HCT116 (cell line): ENCODE measurements at regions not wholly inside any gene's neighbourhood (a gene's known extent, or its start where the extent isn't known, plus 50 kb on each side); places are given as distances from the start of the nearest gene placed in this dataset.

Source experiments
- ATAC-seq: fragments of 200-7000 bp; cut with Tn5 transposase; 2 replicates; pipeline ENCODE4 v1.9.1; 2020; ENCODE audit warnings: mild to moderate bottlenecking, moderate library complexity
- BruUV-seq: library from RNA; stranded (reverse); fragments of 400-500 nt; replicated peaks from 2 replicates; lab custom pipeline; 2021; lab: Mats Ljungman, UMichigan
- CTCF ChIA-PET: fragments of 300-600 bp; sonication (Branson Sonifier 250); formaldehyde crosslinking; loops from one replicate; lab custom pipeline; 2021; ENCODE audit warnings: antibody characterized with exemption; lab: Charles Lee
- POLR2A ChIA-PET: fragments of 300-600, 350-600 bp; sonication (Branson Sonifier 250); formaldehyde crosslinking; loops from one replicate; lab custom pipeline; 2021; ENCODE audit warnings: antibody characterized with exemption; lab: Charles Lee
- RAD21 ChIA-PET, 2 experiments: fragments of 300-600 bp; sonication (Branson Sonifier 250); formaldehyde crosslinking; loops; one replicate each; lab custom pipeline; 2023; ENCODE audit warnings: low total read pairs in 2 of 2; ENCODE audit not compliant: uncharacterized antibody in 2 of 2, unreplicated experiment in 2 of 2, low non-redundant PET in 1 of 2; lab: Charles Lee
- DNase-seq: peaks from one replicate; pipeline ENCODE4 v3.0.0-alpha.2; 2010; ENCODE audit warnings: low read depth, low spot score
- H2AFZ ChIP-seq: fragments of 200-600 bp; shearing (Covaris generic), sonication (generic); 2 replicates; pipeline ENCODE4 v1.6.1; 2017; ENCODE audit warnings: low read depth, mixed run types, mixed read lengths, antibody characterized with exemption, low read length; ENCODE audit not compliant: poor library complexity, severe bottlenecking
- H3K27ac ChIP-seq: 2 replicates; pipeline ENCODE4 v1.5.1; 2012; ENCODE audit warnings: low read depth, low read length
- H3K27me3 ChIP-seq: fragments of 200-600 bp; sonication (generic); 2 replicates; pipeline ENCODE4 v1.6.1; 2016; ENCODE audit warnings: mixed run types, low read length, mixed read lengths; ENCODE audit not compliant: insufficient read depth
- H3K36me3 ChIP-seq, 2 experiments: fragments of 200-500 bp in 1 of 2; fragments of 200-600 bp in 1 of 2; sonication (Bioruptor generic) in 1 of 2; sonication (generic) in 1 of 2; 2 replicates each; pipeline versions ENCODE4 v1.5.1 to v1.6.1; 2014 to 2016; ENCODE audit warnings: low read length in 2 of 2, inconsistent platforms in 1 of 2, mixed read lengths in 1 of 2, mixed run types in 1 of 2; ENCODE audit not compliant: insufficient read depth in 2 of 2, control insufficient read depth in 1 of 2
- H3K4me1 ChIP-seq, 2 experiments: fragments of 200-600 bp in 1 of 2; sonication (generic) in 1 of 2; 2 replicates each; pipeline versions ENCODE4 v1.5.1 to v1.6.1; 2012 to 2017; ENCODE audit warnings: low read length in 2 of 2, inconsistent platforms in 1 of 2, mild to moderate bottlenecking in 1 of 2, mixed read lengths in 1 of 2, mixed run types in 1 of 2, moderate library complexity in 1 of 2; ENCODE audit not compliant: insufficient read depth in 2 of 2, control insufficient read depth in 1 of 2
- H3K4me2 ChIP-seq: fragments of 200-600 bp; sonication (generic); 2 replicates; pipeline ENCODE4 v1.6.1; 2017; ENCODE audit warnings: mixed run types, low read length, mixed read lengths
- H3K4me3 ChIP-seq, 2 experiments: fragments of 200-600 bp in 1 of 2; sonication (generic) in 1 of 2; replicated peaks in 1 of 2; 2 replicates each; pipeline ENCODE4 v1.5.1; 2011 to 2016; ENCODE audit warnings: low read length in 2 of 2, control low read depth in 1 of 2, low read depth in 1 of 2, mild to moderate bottlenecking in 1 of 2, mixed read lengths in 1 of 2, mixed run types in 1 of 2
- H3K79me2 ChIP-seq: fragments of 200-600 bp; sonication (generic); 2 replicates; pipeline ENCODE4 v1.6.1; 2017; ENCODE audit warnings: mild to moderate bottlenecking, mixed run types, low read length, moderate library complexity, mixed read lengths; ENCODE audit not compliant: insufficient read depth
- H3K9ac ChIP-seq: fragments of 200-600 bp; sonication (generic); 2 replicates; pipeline ENCODE4 v1.6.1; 2016; ENCODE audit warnings: low read length, mixed read lengths
- H3K9me2 ChIP-seq: fragments of 200-600 bp; sonication (generic), shearing (Covaris generic); 2 replicates; pipeline ENCODE4 v1.6.1; 2017; ENCODE audit warnings: mixed run types, mild to moderate bottlenecking, moderate library complexity; ENCODE audit not compliant: insufficient read depth
- H3K9me3 ChIP-seq, 2 experiments: fragments of 200-500 bp in 1 of 2; fragments of 200-600 bp in 1 of 2; sonication (Bioruptor generic) in 1 of 2; sonication (generic) in 1 of 2; 2 replicates each; pipeline ENCODE4 v1.6.1; 2014 to 2017; ENCODE audit warnings: low read length in 2 of 2, mixed read lengths in 2 of 2, inconsistent platforms in 1 of 2, low read depth in 1 of 2, mild to moderate bottlenecking in 1 of 2, mixed run types in 1 of 2, moderate library complexity in 1 of 2; ENCODE audit not compliant: control insufficient read depth in 1 of 2, insufficient read depth in 1 of 2
- H4K20me1 ChIP-seq: fragments of 200-600 bp; sonication (generic), shearing (Covaris generic); 2 replicates; pipeline ENCODE4 v1.6.1; 2017; ENCODE audit warnings: mixed run types, mild to moderate bottlenecking, moderate library complexity; ENCODE audit not compliant: insufficient read depth
- ELF1 ChIP-seq: IDR thresholded peaks from 2 replicates; pipeline ENCODE4 v1.6.1; 2012; ENCODE audit warnings: low read depth, borderline replicate concordance
- EZH2 ChIP-seq: fragments of 200-600 bp; sonication (generic); IDR thresholded peaks from 2 replicates; pipeline ENCODE4 v1.6.1; 2017; ENCODE audit warnings: antibody characterized with exemption, mixed run types
- JUND ChIP-seq: IDR thresholded peaks from 2 replicates; pipeline ENCODE4 v1.6.1; 2012
- POLR2A ChIP-seq: IDR thresholded peaks from 2 replicates; pipeline ENCODE4 v1.7.0; 2011; ENCODE audit warnings: borderline replicate concordance; ENCODE audit not compliant: insufficient read depth, insufficient read length; ENCODE audit errors: extremely low read depth
- RAD21 ChIP-seq: IDR thresholded peaks from 2 replicates; pipeline ENCODE4 v1.6.1; 2012; ENCODE audit warnings: low read depth, mild to moderate bottlenecking
- TCF7L2 ChIP-seq: IDR thresholded peaks from 2 replicates; pipeline ENCODE4 v1.7.0; 2011; ENCODE audit warnings: borderline replicate concordance, inconsistent platforms; ENCODE audit not compliant: insufficient read depth, insufficient read length; ENCODE audit errors: extremely low read depth
- ZBTB33 ChIP-seq: IDR thresholded peaks from 2 replicates; pipeline ENCODE4 v1.6.1; 2011; ENCODE audit warnings: mild to moderate bottlenecking, low read length, moderate library complexity; ENCODE audit not compliant: insufficient replicate concordance; ENCODE audit errors: extremely low read depth
- intact Hi-C: fragments of 100-400 bp; cut with micrococcal nuclease; formaldehyde crosslinking; loops from 2 replicates; pipeline ENCODE4 v1.10.0; 2022

- Histone ChIP-seq H3K4me2 (no peak overlapping the region), H3K27me3 (no peaks in the 10 kb centered on the region), H4K20me1 (no peaks in the 10 kb centered on the region), H3K27ac (no peak overlapping the region), H3K79me2 (no peaks in the 10 kb centered on the region), H2AFZ (no peak overlapping the region), H3K9ac (no peak overlapping the region), H3K9me2 (no peaks in the 10 kb centered on the region), H3K4me3 (no peak overlapping the region), H3K4me1 (no peaks in the 10 kb centered on the region), H3K36me3 (no peaks in the 10 kb centered on the region), H3K9me3 (peaks cover 0 to 3% of the 10 kb centered on the region in 2 experiments; a peak in 1 of 4 replicates)
- ChIA-PET POLR2A (no interaction called here), CTCF (no interaction called here), RAD21 (no interaction called here)
- no peak for TF ChIP-seq RAD21
- no peak for TF ChIP-seq ZBTB33
- no peak for TF ChIP-seq POLR2A
- ATAC-seq: no peak
- BruUV-seq: no TSS peak
- DNase-seq: no peak
- intact Hi-C loops: no loop called here
These were observed 697.9 kb downstream of the MCTP2 start for GRCh38 chr15:94929282-94929681.

DNA sequence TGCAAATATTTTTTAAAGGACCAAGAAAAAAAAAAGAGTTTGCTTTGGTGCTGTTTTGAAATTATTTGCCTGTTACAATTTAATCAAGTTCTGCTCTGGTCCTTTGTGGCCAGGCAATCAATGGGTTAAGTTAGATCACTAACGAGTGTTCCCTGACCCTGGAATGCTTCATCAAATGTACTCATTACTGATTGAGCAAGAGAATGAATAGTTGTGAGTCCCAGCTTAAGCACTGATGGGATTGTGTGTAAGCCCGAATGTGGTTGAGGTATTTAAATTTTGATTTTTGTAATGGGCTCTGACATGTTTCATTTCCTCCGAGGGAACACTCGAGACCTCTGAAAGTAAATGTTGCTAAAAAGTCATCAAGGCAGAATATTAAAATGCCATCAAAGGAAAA is 699.1 kb downstream of the MCTP2 start:
- H3K27ac ChIP-seq: no peak overlapping the region
- no peak overlapping the region for H2AFZ ChIP-seq
- no peak for DNase-seq
- no peaks in the 10 kb centered on the region for H3K79me2 ChIP-seq
- RAD21 ChIA-PET: no interaction called here
- CTCF ChIA-PET: no interaction called here
- BruUV-seq: no TSS peak
- no peaks in the 10 kb centered on the region for H3K27me3 ChIP-seq
- H3K4me3 ChIP-seq: no peak overlapping the region
- POLR2A ChIA-PET: no interaction called here
- peaks cover 0 to 3% of the 10 kb centered on the region in 2 experiments; a peak in 1 of 4 replicates for H3K9me3 ChIP-seq
- no peak for ATAC-seq
- no peaks in the 10 kb centered on the region for H3K4me1 ChIP-seq
- H3K9me2 ChIP-seq: no peaks in the 10 kb centered on the region
- no peak overlapping the region for H3K4me2 ChIP-seq
- H3K36me3 ChIP-seq: no peaks in the 10 kb centered on the region
- H3K9ac ChIP-seq: no peak overlapping the region
- no peaks in the 10 kb centered on the region for H4K20me1 ChIP-seq
- TF ChIP-seq EZH2 (no peak), ELF1 (no peak), ZBTB33 (no peak), JUND (no peak), TCF7L2 (no peak)
- intact Hi-C loops: no loop called here
